ENCODE measurements at regions not wholly inside any gene's neighbourhood (a gene's known extent, or its start where the extent isn't known, plus 50 kb on each side); places are given as distances from the start of the nearest gene placed in this dataset.

- TF ChIP-seq CTCF (IDR thresholded peaks at IDR 0.05) = no peak
- no peak for TF ChIP-seq MAFK (IDR thresholded peaks at IDR 0.05; ENCODE audit: partially characterized antibody)
- TF ChIP-seq POLR2A (IDR thresholded peaks at IDR 0.05; ENCODE audit: low read length) = no peak
Observed at GRCh38 chr11:50181334-50181733, 148.7 kb downstream of the OR4C45 start.

Measured in A549 (cell line).